Mammary epithelial cell (primary cell): ENCODE measurements at regions not wholly inside any gene's neighbourhood (a gene's known extent, or its start where the extent isn't known, plus 50 kb on each side); places are given as distances from the start of the nearest gene placed in this dataset.

Experiments used
- CTCF ChIP-seq, 2 donors: IDR thresholded peaks in 1 of 2; conservative IDR thresholded peaks in 1 of 2; 2 replicates each; pipeline ENCODE4 v1.5.1; 2011 to 2012; ENCODE audit warnings: inconsistent platforms in 2 of 2, low read length in 2 of 2, mild to moderate bottlenecking in 2 of 2, control low read depth in 1 of 2, low read depth in 1 of 2; ENCODE audit not compliant: insufficient read depth in 1 of 2; ENCODE audit errors: extremely low read depth in 1 of 2
- EZH2 ChIP-seq: IDR thresholded peaks from 2 replicates; pipeline ENCODE4 v1.6.1; 2012; ENCODE audit warnings: low read length, inconsistent platforms, borderline replicate concordance

- TF ChIP-seq CTCF (conservative IDR thresholded peaks at IDR 0.05 in 1 of 2, IDR thresholded peaks at IDR 0.05 in 1 of 2; ENCODE audit: extremely low read depth in 1 of 2, insufficient read depth in 1 of 2, low read depth in 1 of 2, low read length in 2 of 2) (no peak), EZH2 (no peak)
Measured at GRCh38 chr14:80047761-80048160, 163.5 kb downstream of the DIO2 start.
